Common myeloid progenitor, CD34-positive (primary cell): ENCODE measurements at regions not wholly inside any gene's neighbourhood (a gene's known extent, or its start where the extent isn't known, plus 50 kb on each side); places are given as distances from the start of the nearest gene placed in this dataset.
A peak's percentile ranks its signal among the peaks of the same experiment; 100 is the strongest.

Source experiments
- CTCF ChIA-PET: fragments of 350-600 bp; sonication (Branson Sonifier 250); formaldehyde crosslinking; loops from one replicate; lab custom pipeline; 2021; ENCODE audit warnings: antibody characterized with exemption; lab: Charles Lee
- POLR2A ChIA-PET: fragments of 350-600 bp; sonication (Branson Sonifier 250); formaldehyde crosslinking; loops from one replicate; lab custom pipeline; 2021; ENCODE audit warnings: antibody characterized with exemption; lab: Charles Lee
- DNase-seq, 3 donors: peaks; one replicate each; pipeline versions ENCODE4 v3.0.0 to v3.0.0-alpha.2; 2013
- H3K27ac ChIP-seq, 2 experiments: 1 replicate in 1 of 2; 2 replicates in 1 of 2; pipeline ENCODE4 v1.7.0; 2013; ENCODE audit warnings: inconsistent platforms in 2 of 2, low read length in 2 of 2, mild to moderate bottlenecking in 2 of 2, low read depth in 1 of 2, moderate library complexity in 1 of 2; ENCODE audit not compliant: severe bottlenecking in 2 of 2, insufficient read depth in 1 of 2, poor library complexity in 1 of 2
- H3K27me3 ChIP-seq, 5 experiments: replicated peaks in 2 of 5; 1 replicate in 3 of 5; 2 replicates in 2 of 5; pipeline versions ENCODE4 v1.6.1 to v1.7.0; 2013; ENCODE audit warnings: low read length in 4 of 5, mild to moderate bottlenecking in 2 of 5, moderate library complexity in 2 of 5, inconsistent platforms in 1 of 5; ENCODE audit not compliant: insufficient read depth in 5 of 5, control insufficient read depth in 4 of 5
- H3K36me3 ChIP-seq, 4 experiments: 1 replicate in 2 of 4; 2 replicates in 2 of 4; pipeline versions ENCODE4 v1.6.1 to v1.7.0; 2013; ENCODE audit warnings: low read length in 3 of 4, control low read depth in 1 of 4, mild to moderate bottlenecking in 1 of 4; ENCODE audit not compliant: control insufficient read depth in 4 of 4, insufficient read depth in 4 of 4
- H3K4me1 ChIP-seq, 4 experiments: 1 replicate in 3 of 4; 2 replicates in 1 of 4; pipeline versions ENCODE4 v1.6.1 to v1.7.1; 2013; ENCODE audit warnings: low read length in 3 of 4, mild to moderate bottlenecking in 3 of 4, control low read depth in 1 of 4, inconsistent platforms in 1 of 4, moderate library complexity in 1 of 4; ENCODE audit not compliant: control insufficient read depth in 4 of 4, insufficient read depth in 4 of 4; ENCODE audit errors: control extremely low read depth in 1 of 4
- H3K4me3 ChIP-seq, 7 experiments: 1 replicate in 4 of 7; 2 replicates in 3 of 7; pipeline versions ENCODE4 v1.5.1 to v1.7.0; 2013; ENCODE audit warnings: mild to moderate bottlenecking in 7 of 7, low read length in 6 of 7, moderate library complexity in 6 of 7, inconsistent platforms in 2 of 7, low read depth in 2 of 7, control low read depth in 1 of 7; ENCODE audit not compliant: insufficient read depth in 4 of 7, control insufficient read depth in 1 of 7; ENCODE audit errors: extremely low read depth in 1 of 7
- H3K9me3 ChIP-seq, 5 experiments: 1 replicate in 4 of 5; 2 replicates in 1 of 5; pipeline versions ENCODE4 v1.6.1 to v1.7.1; 2013; ENCODE audit warnings: low read length in 4 of 5, mild to moderate bottlenecking in 2 of 5, inconsistent platforms in 1 of 5, low read depth in 1 of 5, moderate library complexity in 1 of 5; ENCODE audit not compliant: control insufficient read depth in 4 of 5, insufficient read depth in 2 of 5; ENCODE audit errors: control extremely low read depth in 1 of 5
- WGBS: methylation state at CpG from one replicate; pipeline ENCODE4 v1.1.5; 2013; ENCODE audit not compliant: insufficient coverage; 5-methylcytosine and 5-hydroxymethylcytosine counted together

DNA sequence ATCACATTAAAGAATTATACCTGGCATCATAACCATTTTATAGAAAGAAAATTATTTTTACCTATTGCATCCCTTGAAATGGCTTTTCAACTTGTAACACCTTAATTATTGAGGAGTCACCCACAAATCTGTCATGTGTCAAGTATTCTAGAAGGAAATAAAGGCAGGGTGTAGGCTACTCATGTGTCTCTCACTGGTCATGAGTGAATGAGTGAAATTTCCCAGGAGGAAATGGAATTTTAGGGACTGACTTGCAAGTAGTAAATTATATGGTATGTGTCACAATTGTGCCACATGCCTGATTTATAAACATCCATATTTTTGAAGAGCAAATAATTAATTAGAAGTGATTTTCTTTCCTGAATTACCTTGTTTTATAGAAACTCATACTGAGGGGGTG lies 310.5 kb upstream of the ADAMTS9 start:
- Histone ChIP-seq H3K9me3 (no peaks in the 10 kb centered on the region), H3K4me1 (peaks cover 0 to 11% (median 0%) of the 10 kb centered on the region in 4 experiments), H3K27ac (no peak overlapping the region), H3K36me3 (no peaks in the 10 kb centered on the region), H3K4me3 (no peak overlapping the region), H3K27me3 (no peaks in the 10 kb centered on the region)
- DNase-seq, result no peak
- POLR2A ChIA-PET, result no interaction called here
- CTCF ChIA-PET, result no interaction called here

DNA sequence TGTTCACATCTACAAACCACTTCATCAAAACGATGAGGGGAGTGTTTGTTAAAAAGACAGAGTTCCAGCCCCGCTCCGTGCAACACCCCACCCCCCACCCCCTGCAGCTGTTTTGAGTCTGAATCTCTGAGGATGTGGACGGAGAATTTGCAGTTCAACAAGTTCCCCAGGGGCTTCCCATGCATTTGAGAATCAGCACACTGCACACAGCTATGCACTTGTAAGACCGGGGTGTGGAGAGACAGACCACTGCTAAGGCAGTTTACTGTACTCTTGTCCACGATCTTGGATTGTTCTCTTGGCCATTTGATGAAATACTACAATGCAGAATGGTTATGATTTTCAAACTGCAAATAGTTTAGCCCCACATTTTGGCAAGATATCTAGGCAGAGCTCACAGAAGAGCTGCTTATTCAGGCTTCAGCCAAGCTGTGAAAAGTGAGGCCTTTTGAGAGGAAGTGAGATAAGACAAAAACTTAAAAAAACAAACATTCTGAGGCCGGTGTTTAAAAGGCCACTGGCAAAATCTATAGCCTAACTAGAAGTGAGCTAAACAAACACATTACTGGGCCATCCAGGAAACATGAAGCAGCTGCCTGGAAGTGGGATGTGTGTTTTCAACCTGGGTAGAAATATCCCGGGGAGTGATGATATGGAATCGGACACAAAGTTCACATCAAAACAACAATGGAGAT lies 308.2 kb upstream of the ADAMTS9 start:
- no peaks in the 10 kb centered on the region for H3K9me3 ChIP-seq
- H3K4me1 ChIP-seq, result peaks cover 0 to 11% (median 0%) of the 10 kb centered on the region in 4 experiments
- H3K36me3 ChIP-seq, result no peaks in the 10 kb centered on the region
- peak in 2 of 3 donors; percentile 1 to 36 for DNase-seq
- ChIA-PET CTCF (interaction anchor here (0.6 kb wide), 1 partner anchor 347 kb away, joined by 3 read pairs; no protein-coding TSS in a partner anchor), POLR2A (no interaction called here)
- WGBS, result 47% methylated on average over 5 of the region's 9 CpGs
- no peaks in the 10 kb centered on the region for H3K27me3 ChIP-seq
- H3K4me3 ChIP-seq, result no peak overlapping the region
- H3K27ac ChIP-seq, result no peak overlapping the region

DNA sequence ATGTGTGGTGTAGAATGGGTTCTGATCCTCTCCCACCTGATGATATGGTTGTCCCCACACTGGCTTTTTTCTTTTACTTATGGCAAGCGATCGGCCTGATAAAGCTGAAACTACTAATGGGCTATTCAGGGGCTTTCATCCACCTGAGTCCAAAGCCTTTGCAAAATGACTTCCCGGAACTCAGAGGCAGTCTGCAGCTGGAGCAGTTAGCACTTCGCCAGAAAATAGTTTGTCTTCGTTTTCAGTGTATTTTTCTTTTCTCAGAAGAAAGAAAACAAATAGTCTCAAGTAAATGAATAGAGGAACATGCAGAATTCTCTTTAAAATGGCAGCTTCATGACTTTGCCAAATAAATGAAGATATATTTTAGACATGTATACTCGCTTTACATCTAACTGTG lies 306.0 kb upstream of the ADAMTS9 start:
- Histone ChIP-seq H3K4me1 (peaks cover 0 to 11% (median 0%) of the 10 kb centered on the region in 4 experiments), H3K27me3 (no peaks in the 10 kb centered on the region), H3K4me3 (no peak overlapping the region), H3K27ac (no peak overlapping the region), H3K36me3 (no peaks in the 10 kb centered on the region), H3K9me3 (peaks cover 0 to under 1% (median 0%) of the 10 kb centered on the region in 5 experiments)
- POLR2A ChIA-PET, result no interaction called here
- CTCF ChIA-PET, result interaction anchor here (1.6 kb wide), 1 partner anchor 27 kb away, joined by 3 read pairs; no protein-coding TSS in a partner anchor
- WGBS, result 100% methylated on average over 5 of the region's 6 CpGs
- DNase-seq, result no peak

DNA sequence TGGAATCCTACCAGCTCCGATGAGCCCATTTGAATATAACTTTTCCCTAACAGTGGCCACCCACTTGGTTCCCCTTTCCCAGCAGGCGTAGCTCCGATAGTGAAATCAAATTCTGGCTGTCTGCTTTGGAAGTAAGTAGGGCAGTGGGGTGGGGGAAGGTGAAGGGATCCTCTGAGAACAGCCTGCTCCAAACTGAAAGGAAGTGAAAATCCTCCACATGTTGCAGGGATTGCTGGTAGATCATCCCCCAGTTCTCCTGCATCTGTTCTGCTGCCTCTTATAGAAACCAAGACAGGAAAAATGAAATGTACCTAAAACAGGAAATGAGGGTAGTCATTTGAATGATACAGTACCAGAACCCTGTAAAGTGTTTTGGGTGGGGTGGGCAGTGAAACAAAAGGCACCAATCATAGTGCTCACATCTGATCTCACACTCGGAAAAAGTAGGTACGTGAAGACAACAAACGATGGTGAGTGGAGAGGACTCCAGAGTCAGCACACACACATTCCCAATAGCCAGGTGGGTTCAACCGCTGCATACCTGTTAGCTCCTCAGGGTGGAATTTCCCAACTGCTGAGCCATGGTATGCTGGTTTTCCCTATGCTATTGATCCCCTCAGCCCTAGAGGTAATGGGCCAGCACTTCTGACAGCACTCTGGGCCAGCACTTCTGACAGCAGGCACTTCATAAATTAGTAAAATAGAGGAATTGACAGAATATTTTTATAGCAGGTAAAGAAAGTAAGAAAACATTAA lies 304.9 kb upstream of the ADAMTS9 start:
- H3K36me3 ChIP-seq, result no peaks in the 10 kb centered on the region
- ChIA-PET POLR2A (no interaction called here), CTCF (no interaction called here)
- 100% methylated on average over 4 of the region's 7 CpGs for WGBS
- no peak overlapping the region for H3K27ac ChIP-seq
- DNase-seq, result no peak
- peaks cover 0 to 11% (median 0%) of the 10 kb centered on the region in 4 experiments for H3K4me1 ChIP-seq
- no peak overlapping the region for H3K4me3 ChIP-seq
- H3K9me3 ChIP-seq, result peaks cover 0 to 7% (median 0%) of the 10 kb centered on the region in 5 experiments
- H3K27me3 ChIP-seq, result no peaks in the 10 kb centered on the region

DNA sequence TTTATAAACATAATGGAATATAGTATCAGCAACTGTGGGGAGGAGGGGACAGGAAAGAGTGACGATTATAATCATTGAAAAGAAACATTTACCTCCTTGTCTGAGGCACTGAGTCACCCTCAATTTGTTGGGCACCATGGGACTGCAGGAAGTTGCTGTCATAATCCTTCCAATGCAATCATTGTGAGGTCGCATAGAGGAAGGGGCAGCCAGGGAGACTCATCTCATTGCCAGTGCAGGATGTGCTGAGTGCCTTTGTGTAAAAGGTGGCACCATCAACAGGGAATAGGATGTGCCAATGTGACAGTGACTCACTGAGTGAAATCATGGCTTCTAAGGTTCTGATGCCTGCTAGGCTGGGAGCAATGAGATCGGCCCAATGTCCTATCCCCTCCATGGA lies 300.4 kb upstream of the ADAMTS9 start:
- no peak overlapping the region for H3K27ac ChIP-seq
- H3K36me3 ChIP-seq, result no peaks in the 10 kb centered on the region
- WGBS, result 67% methylated on average over 3 of the region's 3 CpGs
- peaks cover 0 to 7% (median 0%) of the 10 kb centered on the region in 5 experiments for H3K9me3 ChIP-seq
- H3K4me3 ChIP-seq, result no peak overlapping the region
- CTCF ChIA-PET, result no interaction called here
- no peaks in the 10 kb centered on the region for H3K4me1 ChIP-seq
- DNase-seq, result no peak
- POLR2A ChIA-PET, result no interaction called here
- H3K27me3 ChIP-seq, result no peaks in the 10 kb centered on the region

DNA sequence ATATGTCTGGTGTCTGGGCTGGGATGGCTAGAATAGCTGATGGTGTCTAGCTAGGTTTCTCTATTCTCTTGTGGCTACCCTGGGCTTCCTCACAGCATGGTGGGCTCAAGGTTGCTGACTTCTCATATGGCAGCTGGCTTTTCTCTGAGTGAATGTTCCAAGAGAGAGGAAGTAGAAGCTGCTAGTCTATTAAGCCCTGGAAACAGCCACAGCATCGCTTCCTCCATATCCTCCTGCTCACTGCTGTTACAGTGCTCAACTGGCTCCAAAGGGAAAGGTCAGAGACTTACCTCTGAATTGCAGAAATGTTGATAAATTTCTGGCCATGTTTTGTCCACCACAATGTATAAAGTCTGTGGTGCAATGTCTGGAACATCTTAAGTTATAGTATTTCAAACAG lies 299.9 kb upstream of the ADAMTS9 start:
- no peak overlapping the region for H3K27ac ChIP-seq
- H3K27me3 ChIP-seq, result no peaks in the 10 kb centered on the region
- H3K4me1 ChIP-seq, result no peaks in the 10 kb centered on the region
- peaks cover 0 to 7% (median 0%) of the 10 kb centered on the region in 5 experiments for H3K9me3 ChIP-seq
- H3K4me3 ChIP-seq, result no peak overlapping the region
- CTCF ChIA-PET, result no interaction called here
- no peak for DNase-seq
- 100% methylated on average over 1 of the region's 1 CpG for WGBS
- POLR2A ChIA-PET, result no interaction called here
- H3K36me3 ChIP-seq, result no peaks in the 10 kb centered on the region

DNA sequence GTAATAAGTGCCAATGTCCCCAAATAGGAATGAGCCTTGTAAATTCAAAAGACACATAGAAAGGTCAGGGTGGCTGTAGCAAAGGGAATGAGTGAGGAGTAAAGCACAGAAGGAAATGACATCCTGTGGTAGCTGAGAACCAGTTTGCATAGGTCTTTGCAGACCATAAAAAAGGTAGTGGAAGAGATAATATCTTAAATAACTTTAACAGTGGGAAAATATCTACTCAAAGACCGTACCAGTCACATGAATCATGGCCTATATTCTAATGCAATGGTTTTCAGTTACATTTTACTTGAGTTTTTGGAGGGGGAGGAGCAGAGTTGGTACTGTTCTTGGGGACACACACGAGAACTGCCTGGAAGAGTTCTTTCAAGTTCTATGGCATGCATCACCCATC lies 297.3 kb upstream of the ADAMTS9 start:
- no peaks in the 10 kb centered on the region for H3K27me3 ChIP-seq
- no CpG with 5 or more reads among the region's 2 CpGs for WGBS
- no peak for DNase-seq
- no peak overlapping the region for H3K27ac ChIP-seq
- H3K36me3 ChIP-seq, result no peaks in the 10 kb centered on the region
- H3K4me1 ChIP-seq, result no peaks in the 10 kb centered on the region
- POLR2A ChIA-PET, result no interaction called here
- H3K9me3 ChIP-seq, result peaks cover 0 to 7% (median 0%) of the 10 kb centered on the region in 5 experiments
- H3K4me3 ChIP-seq, result no peak overlapping the region
- CTCF ChIA-PET, result no interaction called here
